Aorta (tissue), 5 donors: ENCODE measurements at regions not wholly inside any gene's neighbourhood (a gene's known extent, or its start where the extent isn't known, plus 50 kb on each side); places are given as distances from the start of the nearest gene placed in this dataset.
"Not testable (repeated sequence)": the region's sequence is repeated elsewhere in the genome, so short reads cannot be mapped to it uniquely, and the experiment has no call there.

Source experiments
- ATAC-seq: fragments of 200-7000 bp; cut with Tn5 transposase; one replicate; pipeline ENCODE4 v1.9.1; 2022; ENCODE audit warnings: moderate library complexity; ENCODE audit not compliant: low FRiP score
- DNase-seq, 2 donors: peaks; one replicate each; pipeline ENCODE4 v3.0.0-alpha.2; 2020
- H3K27ac ChIP-seq, 2 donors: one replicate each; pipeline ENCODE4 v1.5.1; 2013; ENCODE audit warnings: low read length in 2 of 2, mild to moderate bottlenecking in 2 of 2, moderate library complexity in 2 of 2, control low read depth in 1 of 2, inconsistent platforms in 1 of 2, low read depth in 1 of 2
- H3K27me3 ChIP-seq, 2 donors: one replicate each; pipeline ENCODE4 v1.6.1; 2013; ENCODE audit warnings: control low read depth in 1 of 2, low read length in 1 of 2, mild to moderate bottlenecking in 1 of 2, moderate library complexity in 1 of 2; ENCODE audit not compliant: insufficient read depth in 2 of 2, control insufficient read depth in 1 of 2
- H3K36me3 ChIP-seq, 2 donors: one replicate each; pipeline ENCODE4 v1.6.1; 2013; ENCODE audit warnings: control low read depth in 1 of 2, low read length in 1 of 2, mild to moderate bottlenecking in 1 of 2; ENCODE audit not compliant: insufficient read depth in 2 of 2, control insufficient read depth in 1 of 2
- H3K4me1 ChIP-seq, 2 donors: one replicate each; pipeline ENCODE4 v1.6.1; 2013; ENCODE audit warnings: low read length in 2 of 2, control low read depth in 1 of 2, mild to moderate bottlenecking in 1 of 2, moderate library complexity in 1 of 2; ENCODE audit not compliant: insufficient read depth in 2 of 2, control insufficient read depth in 1 of 2
- H3K4me3 ChIP-seq, 2 donors: one replicate each; pipeline ENCODE4 v1.5.1; 2013; ENCODE audit warnings: low read length in 2 of 2, control low read depth in 1 of 2, mild to moderate bottlenecking in 1 of 2
- H3K9me3 ChIP-seq: one replicate; pipeline ENCODE4 v1.6.1; 2013; ENCODE audit warnings: mild to moderate bottlenecking, low read length; ENCODE audit not compliant: control insufficient read depth
- WGBS, 2 donors: extraction: QIAGEN DNeasy Blood & Tissue Kit; methylation state at CpG; one replicate each; pipeline ENCODE4 v1.1.7; 2013; 5-methylcytosine and 5-hydroxymethylcytosine counted together
- intact Hi-C, 2 donors: fragments of 100-400 bp; cut with DNase I; formaldehyde crosslinking; loops; one replicate each; pipeline versions ENCODE4 v1.14.2 to v1.15.0; 2022
- donor health status: healthy with polysubstance abuse.
- donor health status: Bipolar disorder and iron deficiency.
- donor health status: DM: no; HTN: no; CAD: no.
- donor health status: DM: no; HTN: no; CAD: no.
- donor health status: DM: yes; HTN: yes; CAD: no.

- Histone ChIP-seq H3K27ac (no peak overlapping the region), H3K27me3 (no peaks in the 10 kb centered on the region), H3K4me3 (peak overlapping the region; percentile 4 to 13), H3K9me3 (no peaks in the 10 kb centered on the region), H3K36me3 (no peaks in the 10 kb centered on the region), H3K4me1 (no peaks in the 10 kb centered on the region)
- WGBS, 2 donors = 34 to 48% methylated on average over 18 of the region's 18 CpGs
- intact Hi-C loops = no loop called here
- ATAC-seq (peak; percentile 58), DNase-seq (peak; percentile 54 to 68)
Measured at GRCh38 chr21:35528116-35529042, 479.3 kb upstream of the RUNX1 start.

GRCh38 chr21:35527358-35527757, 478.3 kb upstream of the RUNX1 start:
- no peaks in the 10 kb centered on the region for H3K36me3 ChIP-seq
- H3K4me1 ChIP-seq = no peaks in the 10 kb centered on the region
- H3K9me3 ChIP-seq = no peaks in the 10 kb centered on the region
- ATAC-seq (no peak), DNase-seq (no peak)
- H3K27ac ChIP-seq = no peak overlapping the region
- H3K27me3 ChIP-seq = no peaks in the 10 kb centered on the region
- H3K4me3 ChIP-seq = no peak overlapping the region
- 95 to 99% methylated on average over 1 of the region's 1 CpG for WGBS, 2 donors
- intact Hi-C loops = no loop called here

- Histone ChIP-seq H3K27me3 (no peaks in the 10 kb centered on the region), H3K4me3 (no peak overlapping the region), H3K4me1 (no peaks in the 10 kb centered on the region), H3K36me3 (no peaks in the 10 kb centered on the region), H3K27ac (no peak overlapping the region), H3K9me3 (no peaks in the 10 kb centered on the region)
- no peak for DNase-seq
- no peak for ATAC-seq
- WGBS, 2 donors = 74 to 79% methylated on average over 2 of the region's 2 CpGs
- intact Hi-C loops = no loop called here
Measured at GRCh38 chr21:35525443-35525842, 476.3 kb upstream of the RUNX1 start.

- H3K27me3 ChIP-seq = no peaks in the 10 kb centered on the region
- no peaks in the 10 kb centered on the region for H3K9me3 ChIP-seq
- ATAC-seq (no peak), DNase-seq (no peak)
- no peaks in the 10 kb centered on the region for H3K36me3 ChIP-seq
- H3K4me1 ChIP-seq = no peaks in the 10 kb centered on the region
- no peak overlapping the region for H3K27ac ChIP-seq
- H3K4me3 ChIP-seq = no peak overlapping the region
- 97% methylated on average over 10 of the region's 10 CpGs for WGBS, 2 donors
- intact Hi-C loops = no loop called here
Measured at GRCh38 chr21:35521852-35522505, 472.9 kb upstream of the RUNX1 start.

GRCh38 chr21:35521293-35521692, 472.2 kb upstream of the RUNX1 start:
- Histone ChIP-seq H3K9me3 (no peaks in the 10 kb centered on the region), H3K36me3 (no peaks in the 10 kb centered on the region), H3K27me3 (no peaks in the 10 kb centered on the region), H3K27ac (no peak overlapping the region), H3K4me3 (no peak overlapping the region), H3K4me1 (no peaks in the 10 kb centered on the region)
- DNase-seq (no peak), ATAC-seq (no peak)
- 92 to 95% methylated on average over 4 of the region's 4 CpGs for WGBS, 2 donors
- intact Hi-C loops = no loop called here

GRCh38 chr21:35520856-35521255, 471.8 kb upstream of the RUNX1 start:
- H3K9me3 ChIP-seq = no peaks in the 10 kb centered on the region
- DNase-seq (no peak), ATAC-seq (no peak)
- no peaks in the 10 kb centered on the region for H3K36me3 ChIP-seq
- H3K4me3 ChIP-seq = no peak overlapping the region
- intact Hi-C loops = no loop called here
- H3K27ac ChIP-seq = no peak overlapping the region
- WGBS, 2 donors = 94 to 97% methylated on average over 1 of the region's 1 CpG
- no peaks in the 10 kb centered on the region for H3K4me1 ChIP-seq
- no peaks in the 10 kb centered on the region for H3K27me3 ChIP-seq

GRCh38 chr21:35520302-35520701, 471.2 kb upstream of the RUNX1 start:
- Histone ChIP-seq H3K36me3 (no peaks in the 10 kb centered on the region), H3K27me3 (no peaks in the 10 kb centered on the region), H3K4me3 (no peak overlapping the region), H3K27ac (no peak overlapping the region), H3K4me1 (no peaks in the 10 kb centered on the region), H3K9me3 (no peaks in the 10 kb centered on the region)
- DNase-seq = no peak
- no peak for ATAC-seq
- 36 to 41% methylated on average over 8 of the region's 8 CpGs for WGBS, 2 donors
- intact Hi-C loops = no loop called here

GRCh38 chr21:35517865-35518264, 468.8 kb upstream of the RUNX1 start:
- WGBS, 2 donors = 79 to 82% methylated on average over 6 of the region's 6 CpGs
- intact Hi-C loops = no loop called here
- Histone ChIP-seq H3K9me3 (no peaks in the 10 kb centered on the region), H3K4me1 (no peaks in the 10 kb centered on the region), H3K4me3 (no peak overlapping the region), H3K27me3 (no peaks in the 10 kb centered on the region), H3K27ac (no peak overlapping the region), H3K36me3 (no peaks in the 10 kb centered on the region)
- ATAC-seq = no peak
- no peak for DNase-seq

GRCh38 chr21:35516292-35516691, 467.2 kb upstream of the RUNX1 start:
- H3K36me3 ChIP-seq, H3K4me3 ChIP-seq, ATAC-seq, H3K4me1 ChIP-seq, H3K27ac ChIP-seq, H3K27me3 ChIP-seq, H3K9me3 ChIP-seq, DNase-seq, intact Hi-C loops: not testable (repeated sequence)
- 96 to 97% methylated on average over 2 of the region's 2 CpGs for WGBS, 2 donors
